GM18907 (cell line): ENCODE measurements at regions not wholly inside any gene's neighbourhood (a gene's known extent, or its start where the extent isn't known, plus 50 kb on each side); places are given as distances from the start of the nearest gene placed in this dataset.
A peak's percentile ranks its signal among the peaks of the same experiment; 100 is the strongest.
"Not testable (repeated sequence)": the region's sequence is repeated elsewhere in the genome, so short reads cannot be mapped to it uniquely, and the experiment has no call there.

ENCODE experiments used
- ATAC-seq: cut with Tn5 transposase; IDR thresholded peaks from one replicate; pipeline ENCODE4 v1.9.1; 2021; ENCODE audit warnings: mild to moderate bottlenecking, moderate library complexity; ENCODE audit not compliant: unreplicated experiment

DNA sequence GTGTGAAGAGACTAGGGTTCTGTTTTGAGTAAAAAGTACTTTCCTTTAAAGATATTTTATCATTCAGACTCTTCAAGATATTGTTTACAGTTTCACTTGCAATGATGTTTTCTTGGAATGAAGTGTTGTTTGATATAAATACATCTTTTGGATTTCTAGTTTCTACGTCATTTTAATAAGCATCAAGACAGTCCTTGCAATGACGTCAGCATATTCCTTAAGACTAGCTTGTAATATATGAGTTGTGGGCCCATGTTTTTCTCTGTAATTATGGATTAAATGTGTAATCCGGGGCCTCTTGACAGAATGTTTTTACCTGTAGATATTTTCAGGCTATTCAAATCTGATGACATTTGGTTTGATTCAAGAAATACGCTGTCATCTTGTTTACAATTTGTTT, 66.1 kb downstream of the RBMX2 start:
- no peak for ATAC-seq

DNA sequence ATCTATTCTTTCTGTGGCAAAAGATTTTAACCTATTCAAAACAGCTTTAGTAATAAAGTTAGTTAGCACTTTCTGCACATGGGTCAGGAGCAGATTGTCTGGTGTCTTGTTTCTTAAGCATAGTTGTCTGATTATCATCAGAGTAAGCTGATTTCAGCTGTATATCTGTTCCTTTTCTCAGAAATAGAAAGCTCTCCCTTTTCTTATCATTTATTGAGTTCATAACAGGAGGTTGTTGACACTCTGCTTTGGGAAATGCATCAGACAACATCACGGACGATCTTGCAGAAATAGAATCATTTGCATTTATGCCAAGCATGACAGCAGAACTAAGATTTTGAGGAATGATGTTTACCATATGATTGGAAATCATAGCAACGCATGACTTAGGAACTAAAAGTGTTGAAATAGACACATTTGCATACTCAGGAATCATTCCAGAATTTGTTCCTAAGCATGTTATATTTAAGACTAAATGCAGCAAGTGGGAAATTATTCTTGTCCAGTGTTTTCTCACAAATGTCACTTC, 66.7 kb downstream of the RBMX2 start:
- no peak for ATAC-seq

DNA sequence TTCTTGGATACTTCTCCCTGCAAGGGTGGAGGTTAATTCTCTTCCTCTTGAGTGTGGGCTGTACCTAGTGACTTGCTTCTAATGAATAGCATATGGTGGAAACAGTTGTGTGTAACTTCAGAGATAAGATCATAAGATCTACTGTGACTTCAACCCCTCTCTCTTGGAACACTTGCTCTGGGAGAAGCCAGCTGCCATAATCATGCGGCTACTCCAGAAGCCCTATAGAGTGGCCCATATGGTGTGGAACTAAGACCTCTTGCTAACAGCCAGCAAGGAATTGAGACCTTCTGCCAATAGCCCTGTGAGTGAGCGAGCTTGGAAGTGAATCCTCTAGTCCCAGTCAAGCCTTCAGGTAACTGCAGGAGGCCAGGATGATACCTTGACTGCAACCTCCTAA, 81.1 kb downstream of the RBMX2 start:
- ATAC-seq = no peak

DNA sequence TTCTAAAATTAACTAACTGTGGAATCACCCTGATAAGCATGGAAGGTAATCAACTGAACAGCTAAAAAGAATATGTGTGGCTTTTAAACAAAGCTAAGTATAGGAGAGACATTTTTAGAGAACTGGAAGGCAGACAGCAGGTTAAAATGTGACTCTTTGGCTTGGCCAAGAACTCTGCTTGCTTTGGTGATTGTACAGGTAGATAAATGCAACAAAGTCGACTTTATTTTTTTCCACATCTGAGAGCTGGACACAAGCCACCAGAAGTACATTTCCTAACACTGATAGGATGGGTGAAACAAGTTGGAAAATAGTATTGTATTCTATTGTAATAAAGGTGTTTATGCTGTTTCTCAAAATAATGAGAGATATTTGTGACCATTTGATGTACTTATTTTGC, 84.1 kb downstream of the RBMX2 start:
- no peak for ATAC-seq

DNA sequence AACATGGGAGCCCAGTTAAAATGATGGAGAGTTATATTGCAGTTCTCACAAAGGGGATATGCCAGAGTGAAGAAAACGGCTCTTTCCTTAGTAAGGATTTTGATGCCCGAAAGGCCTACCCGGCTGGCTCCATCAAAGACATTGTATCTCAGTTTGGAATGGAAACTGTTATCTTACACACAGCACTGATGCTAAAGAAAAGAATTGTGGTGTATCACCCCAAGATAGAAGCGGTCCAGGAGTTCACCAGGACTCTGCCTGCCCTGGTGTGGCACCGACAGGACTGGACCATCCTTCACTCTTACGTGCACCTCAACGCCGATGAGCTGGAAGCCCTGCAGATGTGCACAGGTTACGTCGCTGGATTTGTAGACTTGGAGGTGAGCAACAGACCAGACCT, 93.7 kb downstream of the RBMX2 start:
- not testable (repeated sequence) for ATAC-seq

DNA sequence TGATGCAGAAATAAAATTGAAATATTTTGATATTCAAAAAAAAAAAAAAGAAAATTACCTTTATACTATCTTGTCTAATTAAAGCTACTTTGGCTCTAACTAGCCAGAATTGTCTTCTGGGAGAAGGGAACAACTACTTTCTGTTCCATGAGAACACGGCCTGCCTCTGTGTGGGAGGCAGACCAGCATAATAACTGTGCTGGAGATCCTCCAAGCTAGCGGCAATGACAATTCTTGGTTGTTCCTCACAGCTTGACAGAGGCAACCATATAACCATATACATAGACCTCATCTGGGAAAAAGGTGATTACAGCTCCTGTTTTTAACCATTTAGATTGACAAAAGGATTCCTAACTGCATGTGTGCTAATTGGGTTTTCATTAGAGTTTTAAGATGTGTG, 95.7 kb downstream of the RBMX2 start:
- ATAC-seq = no peak

DNA sequence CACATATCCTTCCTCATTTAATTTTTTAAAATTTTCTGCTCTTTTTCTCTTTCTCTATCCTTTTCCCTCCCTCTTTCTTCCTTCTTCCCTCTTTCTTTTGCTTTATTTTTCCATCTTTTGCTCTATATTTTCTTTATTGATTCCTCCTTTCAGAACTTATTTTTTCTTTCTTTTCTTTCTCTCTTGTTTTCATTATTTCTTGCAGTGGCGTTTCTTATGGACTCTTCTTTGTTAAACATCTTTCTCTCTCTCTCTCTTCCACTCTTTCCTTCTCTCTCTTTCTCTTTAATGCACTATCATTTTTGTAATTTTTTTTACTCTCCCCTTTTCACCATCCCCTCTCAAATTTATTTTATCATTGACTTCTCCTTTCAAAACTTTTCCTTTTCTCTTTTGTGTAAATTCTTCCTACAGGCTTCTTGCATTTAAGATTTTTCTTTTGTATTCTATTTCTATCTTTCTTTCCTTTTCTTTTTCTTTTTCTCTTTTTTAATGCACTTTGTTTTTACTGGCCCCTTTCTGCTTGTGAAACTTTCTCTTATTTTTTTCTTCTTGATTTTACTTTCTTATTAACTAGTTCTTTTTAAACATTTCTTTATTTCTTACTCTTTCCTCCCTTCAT, 97.0 kb downstream of the RBMX2 start:
- no peak for ATAC-seq

DNA sequence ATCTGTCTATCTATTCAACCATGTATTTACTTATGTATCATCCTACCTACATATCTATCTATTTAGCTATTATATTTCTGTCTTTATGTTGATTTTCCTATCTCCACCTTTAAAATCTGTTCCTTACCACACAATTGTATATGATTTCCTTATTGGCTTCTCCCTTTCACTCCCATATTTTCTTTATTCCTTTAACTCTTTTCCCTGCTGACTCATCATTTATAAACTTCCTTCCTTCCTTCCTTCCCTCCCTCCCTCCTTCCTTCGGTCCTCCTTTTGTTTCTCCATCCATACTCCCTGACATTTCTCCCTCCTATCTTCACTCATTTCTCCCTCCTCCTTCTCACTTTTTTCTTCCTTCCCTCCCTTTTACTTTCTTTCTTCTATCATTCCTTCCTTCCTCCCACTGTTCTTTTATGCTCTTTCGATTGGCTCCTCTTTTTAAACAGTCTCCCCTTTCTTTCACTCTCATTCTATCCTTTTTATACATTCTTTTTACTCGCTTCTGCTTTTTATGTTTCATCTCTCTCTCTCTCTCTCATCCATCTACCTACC, 100.3 kb downstream of the RBMX2 start:
- ATAC-seq = no peak

DNA sequence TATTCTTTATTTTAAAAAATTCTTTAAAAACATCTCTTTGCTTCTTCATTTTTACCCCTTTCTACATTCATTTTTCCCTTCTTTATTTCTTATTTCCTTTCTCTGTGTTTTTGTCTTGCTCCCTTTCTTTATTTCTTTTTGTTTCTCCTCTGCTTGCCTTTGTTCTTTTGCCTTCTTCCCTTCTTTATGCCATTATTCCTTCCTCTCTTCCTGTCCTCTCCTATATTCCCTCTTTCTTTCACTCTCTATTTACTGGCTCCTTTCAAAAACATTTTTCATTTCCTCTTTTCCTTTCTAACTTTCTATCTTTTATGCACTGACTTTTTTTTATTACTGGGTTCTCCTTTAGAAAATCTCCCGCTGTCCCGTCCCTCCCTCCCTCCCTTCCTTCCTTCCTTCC, 102.2 kb downstream of the RBMX2 start:
- no peak for ATAC-seq

DNA sequence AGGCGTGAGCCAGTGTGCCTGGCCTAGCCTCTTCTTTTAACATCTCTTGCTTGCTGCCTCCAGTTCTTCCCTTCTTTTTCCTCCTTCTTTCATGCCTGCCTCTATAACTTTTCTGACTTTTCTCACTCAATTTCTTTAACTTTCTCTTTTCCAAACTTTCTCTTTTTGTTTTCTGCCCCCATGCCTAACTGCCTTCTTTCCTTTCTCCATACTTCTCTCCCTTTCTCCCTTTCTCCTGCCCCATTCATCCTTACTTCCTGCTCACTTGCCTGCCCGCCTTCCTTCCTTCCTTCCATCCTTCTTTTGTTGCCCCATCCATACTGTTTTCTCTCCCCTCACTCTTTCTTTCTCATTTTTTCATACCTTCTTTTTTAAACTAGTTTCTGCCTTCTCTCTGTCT, 105.2 kb downstream of the RBMX2 start:
- ATAC-seq = no peak

DNA sequence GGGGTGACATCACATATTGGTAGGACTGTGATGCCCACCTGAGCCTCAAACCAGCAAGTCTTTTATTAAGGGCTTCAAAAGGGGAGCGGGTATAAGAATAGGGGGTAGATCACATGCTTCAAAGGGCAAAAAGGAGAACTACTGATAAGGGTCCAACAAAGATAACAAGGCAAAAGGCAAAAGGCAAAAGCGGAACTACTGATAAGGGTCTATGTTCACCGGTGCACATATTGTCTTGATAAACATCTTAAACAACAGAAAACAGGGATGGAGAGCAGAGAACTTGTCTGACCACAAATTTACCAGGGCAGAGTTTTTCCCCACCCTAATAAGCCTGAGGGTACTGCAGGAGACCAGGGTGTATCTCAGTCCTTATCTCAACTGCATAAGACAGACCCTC, 110.7 kb downstream of the RBMX2 start:
- not testable (repeated sequence) for ATAC-seq

DNA sequence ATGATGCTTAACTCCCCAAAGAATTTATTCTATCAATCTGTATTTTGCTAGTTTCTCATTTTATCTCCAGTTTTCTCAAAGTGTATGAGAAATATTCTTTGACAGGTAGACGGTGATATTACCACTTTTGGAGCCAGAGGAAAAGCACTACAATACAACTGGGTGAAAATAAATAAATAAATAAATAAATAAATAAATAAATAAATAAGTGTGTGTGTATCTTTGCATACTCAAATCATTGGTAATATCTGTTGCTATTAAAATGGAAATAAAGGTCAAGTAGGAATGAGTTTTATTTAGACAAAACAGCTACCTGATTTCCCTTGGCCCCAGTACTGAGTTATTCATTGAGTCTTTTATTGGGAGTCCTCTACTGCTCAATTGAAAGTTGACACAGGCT, 114.3 kb downstream of the RBMX2 start:
- ATAC-seq = no peak

DNA sequence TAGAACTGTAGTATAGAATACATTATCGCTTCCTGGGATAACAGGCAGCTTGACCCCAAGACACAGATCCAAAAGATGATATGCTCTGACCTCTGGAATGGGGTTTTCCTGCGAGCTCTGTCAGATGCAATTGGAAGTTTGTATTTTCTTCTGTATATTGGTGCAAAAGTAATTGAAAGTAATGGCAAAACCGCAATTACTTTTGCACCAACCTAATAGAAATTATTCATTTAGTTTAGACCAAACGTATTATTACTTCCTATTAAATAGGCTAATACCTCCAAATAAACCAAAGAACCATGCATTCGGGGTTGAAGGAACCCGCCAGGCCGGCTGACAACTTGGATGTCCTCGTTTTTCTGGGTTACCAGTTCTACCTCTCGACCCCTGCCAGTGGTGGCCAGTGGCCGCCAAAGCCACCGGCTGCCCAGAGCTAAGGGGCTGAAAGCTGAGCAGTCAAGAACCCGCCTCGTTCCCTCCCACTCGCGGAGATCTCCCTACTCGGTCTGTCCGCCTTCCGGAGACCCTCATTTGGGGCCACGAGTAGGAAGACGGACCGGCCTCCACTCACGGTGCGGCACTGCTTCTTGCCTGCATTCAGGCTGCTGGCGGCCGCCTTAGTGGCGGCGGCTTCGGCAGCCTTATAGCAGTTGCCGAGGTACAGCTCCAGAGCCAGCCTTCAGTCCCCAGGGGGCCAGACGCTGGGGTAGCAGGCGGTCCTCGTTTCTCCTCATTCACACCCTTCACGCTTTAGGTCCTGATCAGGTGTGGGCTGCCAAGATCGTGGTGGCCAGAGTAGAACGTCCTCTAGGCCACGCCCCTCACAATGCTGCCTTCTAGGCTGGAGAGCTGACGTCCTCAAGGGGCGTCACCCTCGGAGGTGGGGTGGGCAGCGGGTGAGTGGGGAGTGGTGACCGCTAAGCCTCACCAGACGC, 121.9 kb downstream of the RBMX2 start:
- no peak for ATAC-seq

DNA sequence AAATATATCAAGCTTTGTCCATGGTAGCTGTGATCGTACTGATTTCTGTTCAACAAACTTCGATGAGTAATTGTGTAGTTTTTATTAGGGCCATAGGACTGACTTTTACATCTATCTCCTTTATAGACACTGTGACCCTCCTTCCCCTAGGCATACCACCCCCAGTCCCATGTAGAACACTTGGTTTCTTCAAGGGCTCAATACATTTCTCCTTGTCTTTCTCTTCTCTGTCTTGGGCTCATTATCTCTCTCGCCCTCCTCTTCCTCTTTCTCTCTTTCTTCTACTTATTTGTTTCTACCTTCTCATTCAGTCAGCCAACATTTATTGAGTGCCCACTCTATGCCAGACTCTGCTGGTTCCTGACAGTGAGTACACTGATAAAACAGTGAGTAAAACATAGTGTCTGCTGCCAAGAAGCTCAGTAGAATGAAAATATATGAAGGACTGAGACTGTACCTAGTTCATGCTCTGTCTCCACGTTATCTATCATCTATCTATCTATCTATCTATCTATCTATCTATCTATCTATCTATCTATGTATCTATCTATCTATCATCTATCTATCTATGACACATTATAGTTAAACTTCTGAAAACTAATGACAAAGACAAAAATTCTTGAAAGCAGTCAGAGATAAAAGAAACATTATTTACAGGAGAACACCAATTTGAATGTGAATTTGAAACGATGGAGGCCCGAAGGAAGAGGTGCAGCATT, 122.8 kb downstream of the RBMX2 start:
- no peak for ATAC-seq

DNA sequence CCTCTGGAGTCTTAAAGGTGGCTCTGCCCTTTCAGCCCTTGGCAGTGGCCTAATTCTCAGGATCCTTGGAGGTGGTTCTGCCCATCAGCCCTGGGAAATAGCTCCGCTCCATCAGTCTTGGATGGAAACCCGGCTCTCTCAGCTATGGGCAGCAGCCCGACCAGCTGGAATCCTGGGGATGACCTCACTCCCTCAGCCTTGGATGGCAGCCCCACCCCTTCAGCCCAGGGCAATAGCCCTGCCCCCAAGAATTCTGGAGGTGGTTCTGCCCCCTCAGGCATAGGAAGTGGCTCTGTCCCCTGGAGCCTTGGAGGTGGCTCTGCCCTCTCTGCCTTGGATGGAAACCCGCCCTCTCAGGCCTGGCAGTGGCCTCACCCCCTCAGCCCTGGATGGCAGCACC, 127.7 kb downstream of the RBMX2 start:
- ATAC-seq = no peak

DNA sequence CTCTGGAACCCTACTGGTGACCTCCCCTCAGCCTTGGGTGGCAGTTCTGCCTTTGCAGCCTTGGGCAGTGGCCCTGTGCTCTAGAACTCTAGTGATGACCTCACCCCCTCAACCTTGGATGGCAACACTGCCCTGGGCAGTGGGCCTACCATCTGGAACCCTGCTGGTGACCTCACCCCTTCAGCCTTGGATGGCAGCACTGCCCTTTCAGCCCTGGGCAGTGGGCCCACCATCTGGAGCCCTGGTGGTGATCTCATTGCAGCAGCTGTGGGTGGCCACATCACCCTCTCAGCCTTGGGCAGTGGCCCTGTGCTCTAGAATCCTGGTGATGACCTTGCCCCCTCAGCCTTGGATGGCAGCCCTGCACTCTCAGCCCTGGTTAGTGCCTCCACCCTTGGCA, 129.3 kb downstream of the RBMX2 start:
- ATAC-seq = no peak

DNA sequence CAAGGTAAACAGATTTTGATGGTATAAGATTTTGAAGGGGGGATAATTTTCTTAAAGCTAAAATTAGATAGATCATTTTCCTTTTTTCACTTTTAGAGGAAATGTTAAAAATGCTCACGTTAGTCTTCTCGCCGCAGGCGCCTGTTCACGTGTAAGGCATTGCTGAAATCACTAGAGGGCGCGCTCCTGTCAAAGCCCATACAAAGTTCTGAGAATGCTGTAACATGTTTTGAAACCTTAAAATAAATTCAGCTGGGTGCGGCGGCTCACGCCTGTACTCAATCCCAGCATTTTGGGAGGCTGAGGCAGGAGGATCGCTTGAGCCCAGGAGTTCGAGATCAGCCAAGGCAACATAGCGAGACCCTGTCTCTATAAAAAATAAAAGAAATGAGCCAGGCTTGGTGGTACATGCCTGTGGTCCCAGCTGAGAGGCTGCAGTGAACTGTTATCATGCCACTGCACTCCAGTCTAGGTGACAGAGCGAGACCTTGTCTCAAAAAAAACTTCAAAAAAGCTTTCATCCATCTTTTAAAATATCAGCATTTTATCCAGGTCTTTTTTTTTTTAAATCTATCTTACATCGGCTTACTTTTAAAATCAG, 138.0 kb downstream of the RBMX2 start:
- ATAC-seq = peak; percentile 74

DNA sequence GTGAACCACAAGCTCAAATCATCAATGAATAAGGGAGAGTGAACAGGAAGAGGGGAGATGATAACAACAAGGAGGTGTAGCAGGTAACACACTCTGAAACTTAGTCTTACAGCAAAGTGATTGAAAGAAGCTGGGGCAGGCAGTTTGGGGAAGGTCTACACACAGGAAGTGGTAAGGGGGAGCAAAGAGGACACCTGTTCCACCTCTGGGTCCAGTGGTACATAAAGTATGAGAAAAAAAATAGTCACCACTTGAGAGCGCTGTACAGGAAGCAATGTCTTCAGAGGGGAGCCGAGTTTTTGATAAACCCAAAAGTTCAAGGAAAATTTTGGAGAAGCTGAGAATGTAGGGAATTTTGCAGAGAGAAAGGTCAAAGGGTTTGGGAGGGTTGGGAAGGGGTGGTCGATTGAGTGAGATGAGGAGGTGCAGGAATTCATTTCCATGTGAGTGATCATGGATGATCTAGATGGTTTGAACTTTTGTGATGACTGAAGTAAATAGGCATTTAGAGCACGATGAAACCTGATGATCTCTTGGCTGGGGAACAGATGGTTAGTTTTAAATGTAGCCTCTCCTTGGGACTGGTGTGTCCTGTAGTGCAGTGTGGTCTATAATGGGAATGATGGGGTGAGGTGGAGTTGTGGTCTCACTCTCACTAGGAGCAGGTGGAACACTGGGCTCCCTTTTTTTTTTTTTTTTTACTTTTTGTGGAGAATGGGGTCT, 142.0 kb downstream of the RBMX2 start:
- no peak for ATAC-seq

DNA sequence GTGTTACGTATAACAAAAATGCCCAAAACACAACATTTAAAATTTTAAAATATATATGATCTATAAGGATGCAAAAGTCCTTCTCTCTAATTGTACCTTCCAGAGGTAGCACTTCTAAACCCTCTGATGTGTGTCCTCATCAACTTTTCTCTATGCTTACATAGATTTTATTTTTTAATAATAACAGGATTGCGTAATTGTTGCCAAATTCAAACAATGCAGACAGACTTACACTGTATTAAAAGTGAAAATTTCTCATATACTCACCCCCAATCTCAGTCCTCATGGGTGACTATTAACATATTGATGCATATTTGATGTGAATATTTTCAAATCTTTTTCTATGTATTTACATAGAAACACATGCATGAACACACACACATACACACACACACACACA, 144.0 kb downstream of the RBMX2 start:
- ATAC-seq = no peak

DNA sequence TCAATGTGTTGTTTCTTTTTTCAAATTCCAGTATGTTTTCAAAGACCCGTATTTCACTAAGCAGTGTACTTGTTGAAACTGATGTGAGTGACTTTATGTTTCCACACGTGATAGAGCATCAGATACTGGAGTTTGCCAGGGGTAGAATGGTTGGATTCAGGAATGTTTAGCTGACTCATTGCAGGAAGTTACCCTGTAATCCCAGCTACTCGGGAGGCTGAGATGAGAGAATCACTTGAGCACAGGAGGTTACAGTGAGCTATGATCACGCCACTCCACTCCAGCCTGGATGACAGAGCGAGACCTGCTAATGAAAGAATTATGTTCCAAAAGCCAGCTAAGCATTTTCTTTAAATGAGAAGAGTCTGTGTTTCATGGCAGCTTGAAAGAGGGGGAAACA, 147.6 kb downstream of the RBMX2 start:
- not testable (repeated sequence) for ATAC-seq
